Stomach smooth muscle (tissue), 2 donors: ENCODE measurements at regions not wholly inside any gene's neighbourhood (a gene's known extent, or its start where the extent isn't known, plus 50 kb on each side); places are given as distances from the start of the nearest gene placed in this dataset.
"Not testable (repeated sequence)": the region's sequence is repeated elsewhere in the genome, so short reads cannot be mapped to it uniquely, and the experiment has no call there.

Experiments
- H3K27ac ChIP-seq: one replicate; pipeline ENCODE4 v1.7.0; 2013; ENCODE audit warnings: mild to moderate bottlenecking, low read length, inconsistent platforms
- H3K27me3 ChIP-seq, 2 donors: one replicate each; pipeline ENCODE4 v1.7.0; 2013; ENCODE audit warnings: low read length in 2 of 2; ENCODE audit not compliant: insufficient read depth in 2 of 2, control insufficient read depth in 1 of 2
- H3K36me3 ChIP-seq, 2 donors: one replicate each; pipeline ENCODE4 v1.7.0; 2013; ENCODE audit warnings: low read length in 2 of 2; ENCODE audit not compliant: control insufficient read depth in 2 of 2, insufficient read depth in 2 of 2
- H3K4me1 ChIP-seq: one replicate; pipeline ENCODE4 v1.7.0; 2013; ENCODE audit warnings: low read length; ENCODE audit not compliant: control insufficient read depth, insufficient read depth
- H3K4me3 ChIP-seq, 2 donors: one replicate each; pipeline ENCODE4 v1.7.0; 2013; ENCODE audit warnings: low read length in 2 of 2
- H3K9ac ChIP-seq, 2 donors: one replicate each; pipeline ENCODE4 v1.7.0; 2013; ENCODE audit warnings: low read length in 2 of 2, mild to moderate bottlenecking in 1 of 2
- H3K9me3 ChIP-seq, 2 donors: one replicate each; pipeline ENCODE4 v1.7.0; 2013; ENCODE audit warnings: low read length in 2 of 2; ENCODE audit not compliant: control insufficient read depth in 2 of 2
- donor health status: healthy.
- donor health status: Pancreatic carcinoma.

DNA sequence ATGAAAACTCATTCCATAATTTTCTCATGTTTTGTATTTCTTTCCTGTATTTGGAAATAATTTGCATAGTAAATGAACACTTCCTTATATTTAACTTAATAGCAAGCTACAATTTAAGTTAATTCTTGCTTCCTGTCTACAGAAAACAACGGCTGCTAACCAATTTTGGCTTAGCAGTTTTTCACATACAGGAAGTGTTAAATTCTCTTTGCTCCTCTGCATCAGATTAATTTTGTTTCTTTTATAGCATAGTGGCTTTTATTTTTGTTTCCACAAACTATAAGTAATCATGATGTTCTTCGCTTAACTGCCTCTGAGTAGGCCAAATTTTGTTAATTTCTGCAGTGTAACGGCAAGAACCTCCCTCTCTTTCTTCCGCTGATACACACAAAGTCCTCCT is 182.9 kb downstream of the ALX1 start:
- H3K36me3 ChIP-seq: no peaks in the 10 kb centered on the region
- no peak overlapping the region for H3K27ac ChIP-seq
- H3K4me1 ChIP-seq: no peaks in the 10 kb centered on the region
- no peak overlapping the region for H3K4me3 ChIP-seq
- H3K9me3 ChIP-seq: no peaks in the 10 kb centered on the region
- H3K9ac ChIP-seq: no peak overlapping the region
- H3K27me3 ChIP-seq: no peaks in the 10 kb centered on the region

DNA sequence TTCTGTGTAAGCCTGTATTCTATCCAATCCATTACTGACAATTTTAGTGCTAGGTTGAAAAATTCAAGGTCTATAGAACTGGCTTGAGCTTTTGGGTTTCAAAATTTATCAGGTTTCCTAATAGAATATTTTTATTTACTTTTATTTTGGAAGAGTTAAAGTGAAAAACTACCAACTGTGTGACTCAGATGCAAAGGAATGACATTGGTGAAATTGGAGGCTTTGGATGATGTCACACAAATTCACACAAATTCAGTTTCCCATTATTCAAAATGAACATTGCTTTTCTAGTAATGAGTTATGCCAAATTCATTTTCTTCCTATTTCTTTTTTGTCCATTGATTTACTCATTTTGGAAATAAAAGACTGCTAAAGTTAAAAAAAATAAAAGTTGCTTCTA is 186.9 kb downstream of the ALX1 start:
- H3K27ac ChIP-seq: no peak overlapping the region
- no peak overlapping the region for H3K4me3 ChIP-seq
- H3K27me3 ChIP-seq: peaks cover 0 to 2% of the 10 kb centered on the region in 2 donors
- no peak overlapping the region for H3K9ac ChIP-seq
- H3K9me3 ChIP-seq: no peaks in the 10 kb centered on the region
- no peaks in the 10 kb centered on the region for H3K36me3 ChIP-seq
- no peaks in the 10 kb centered on the region for H3K4me1 ChIP-seq

DNA sequence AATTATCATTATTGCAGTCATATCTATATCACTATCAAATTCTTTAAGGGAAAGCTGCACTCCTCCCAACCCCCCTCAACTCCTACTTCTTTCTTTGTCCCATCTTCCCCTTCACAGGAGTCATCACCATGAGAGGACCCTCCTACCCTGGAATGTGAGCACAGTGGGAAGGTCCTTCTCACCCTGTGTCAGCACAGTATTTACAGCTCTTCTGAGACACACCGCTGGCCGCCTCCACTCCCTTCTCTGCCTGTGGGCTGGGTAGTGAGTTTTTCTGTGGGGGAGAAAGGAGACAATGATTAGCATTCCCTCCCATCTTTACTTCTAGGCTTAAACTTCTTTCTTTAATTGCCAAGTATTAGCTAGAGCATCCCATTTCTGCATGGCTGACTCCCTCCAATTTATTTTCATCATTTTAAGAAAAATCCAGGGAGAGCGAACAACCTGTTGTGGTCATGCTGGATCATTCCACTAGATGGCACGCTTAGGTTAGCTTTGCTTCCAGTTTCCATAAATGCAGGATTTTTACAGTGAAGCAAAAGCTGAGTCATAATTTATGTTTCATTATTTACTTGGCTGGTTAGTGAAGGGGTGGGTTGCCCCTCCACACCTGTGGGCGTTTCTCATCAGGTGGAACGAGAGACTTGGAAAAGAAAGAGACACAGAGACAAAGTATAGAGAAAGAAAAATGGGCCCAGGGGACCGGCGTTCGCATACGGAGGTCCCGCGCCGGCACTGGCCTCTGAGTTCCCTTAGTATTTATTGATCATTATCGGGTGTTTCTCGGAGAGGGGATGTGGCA is 188.5 kb downstream of the ALX1 start:
- Histone ChIP-seq H3K27me3 (peaks cover 0 to 2% of the 10 kb centered on the region in 2 donors), H3K36me3 (no peaks in the 10 kb centered on the region), H3K4me1 (no peaks in the 10 kb centered on the region), H3K9me3 (no peaks in the 10 kb centered on the region), H3K9ac (peak overlapping the region in 1 of 2 donors; percentile 48), H3K4me3 (peak overlapping the region; percentile 67 to 69), H3K27ac (no peak overlapping the region)

DNA sequence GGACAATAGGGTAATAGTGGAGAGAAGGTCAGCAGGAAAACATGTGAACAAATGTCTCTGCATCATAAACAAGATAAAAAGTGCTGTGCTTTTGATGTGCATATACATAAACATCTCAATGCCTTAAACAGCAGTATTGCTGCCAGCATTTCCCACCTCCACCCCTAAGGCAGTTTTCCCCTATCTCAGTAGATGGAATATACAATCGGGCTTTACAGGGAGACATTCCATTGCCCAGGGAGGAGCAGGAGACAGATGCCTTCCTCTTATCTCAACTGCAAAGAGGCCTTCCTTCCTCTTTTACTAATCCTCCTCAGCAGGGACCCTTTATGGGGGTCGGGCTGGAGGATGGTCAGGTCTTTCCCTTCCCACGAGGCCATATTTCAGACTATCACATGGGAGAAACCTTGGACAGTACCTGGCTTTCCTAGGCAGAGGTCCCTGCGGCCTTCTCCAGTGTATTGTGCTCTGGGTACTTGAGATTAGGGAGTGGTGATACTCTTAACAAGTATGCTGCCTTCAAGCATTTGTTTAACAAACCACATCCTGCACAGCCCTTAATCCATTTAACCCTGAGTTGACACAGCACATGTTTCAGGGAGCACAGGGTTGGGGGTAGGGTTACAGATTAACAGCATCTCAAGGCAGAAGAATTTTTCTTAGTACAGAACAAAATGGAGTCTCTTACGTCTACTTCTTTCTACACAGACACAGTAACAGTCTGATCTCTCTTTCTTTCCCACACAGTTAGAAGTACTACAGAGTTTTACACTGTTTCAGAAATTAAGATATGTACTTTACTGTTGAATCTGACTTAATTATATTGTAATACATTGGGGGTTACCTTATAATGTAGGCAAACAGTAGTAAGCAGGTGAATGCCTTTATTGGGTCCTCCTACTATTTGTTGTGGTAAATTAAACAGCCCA is 189.4 kb downstream of the ALX1 start:
- peak overlapping the region in 1 of 2 donors; percentile 48 for H3K9ac ChIP-seq
- not testable (repeated sequence) for H3K36me3 ChIP-seq, H3K27ac ChIP-seq, H3K9me3 ChIP-seq, H3K27me3 ChIP-seq, H3K4me1 ChIP-seq
- H3K4me3 ChIP-seq: peak overlapping the region; percentile 67 to 69

DNA sequence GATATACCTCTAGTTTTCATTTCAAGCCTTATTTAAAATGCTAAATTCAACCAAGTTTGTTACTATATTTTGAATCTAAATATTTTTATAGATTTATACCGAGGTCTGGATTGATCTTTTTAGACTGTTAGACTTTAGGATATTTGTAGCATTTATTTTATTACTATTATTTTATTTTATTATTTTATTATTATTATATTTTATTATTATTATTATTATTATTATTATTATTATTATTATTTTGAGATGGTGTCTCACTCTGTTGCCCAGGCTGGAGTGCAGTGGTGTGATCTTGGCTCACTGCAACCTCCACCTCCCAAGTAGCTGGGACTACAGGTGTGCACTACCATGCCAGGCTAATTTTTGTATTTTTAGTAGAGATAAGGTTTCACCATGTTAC is 195.3 kb downstream of the ALX1 start:
- H3K9ac ChIP-seq, H3K9me3 ChIP-seq, H3K36me3 ChIP-seq, H3K4me1 ChIP-seq, H3K27me3 ChIP-seq, H3K4me3 ChIP-seq, H3K27ac ChIP-seq: not testable (repeated sequence)

DNA sequence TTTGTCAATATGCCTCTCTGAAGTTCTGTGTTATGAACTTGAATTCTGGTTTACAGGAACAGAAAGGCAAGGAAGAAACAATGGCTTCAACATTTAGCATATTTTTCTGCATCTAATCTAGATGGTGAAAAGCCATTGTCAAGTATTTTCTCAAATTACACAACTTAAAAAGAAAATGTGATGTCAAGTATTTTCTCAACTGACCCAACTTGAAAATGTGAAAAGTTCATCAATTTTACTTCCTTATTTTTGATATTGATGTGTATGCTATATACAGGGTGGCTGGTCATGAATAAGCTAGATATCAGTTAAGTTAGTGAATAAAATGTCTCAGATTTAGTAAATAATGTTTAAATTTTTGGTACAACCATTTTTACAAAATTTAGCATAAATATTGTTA is 196.7 kb downstream of the ALX1 start:
- H3K27ac ChIP-seq: no peak overlapping the region
- H3K9ac ChIP-seq: no peak overlapping the region
- no peaks in the 10 kb centered on the region for H3K27me3 ChIP-seq

DNA sequence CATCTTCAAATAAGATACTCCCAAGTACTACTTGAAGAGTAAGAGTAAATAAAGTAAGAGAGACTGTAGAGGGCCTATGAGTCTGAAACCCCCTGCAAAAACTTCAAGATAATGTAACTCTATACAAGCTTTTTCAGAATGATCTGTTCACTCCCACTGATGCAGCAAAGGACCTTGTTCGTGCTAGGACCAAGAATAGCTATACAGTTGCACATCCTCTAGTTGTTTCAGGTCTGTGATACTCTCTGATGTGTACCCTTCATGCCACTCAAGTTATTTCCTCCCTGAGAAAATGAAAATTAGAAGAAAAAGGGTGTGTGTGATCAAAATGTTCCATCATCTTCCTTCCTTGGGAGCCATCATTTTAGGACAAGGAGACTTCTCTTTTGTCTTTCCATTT is 204.4 kb downstream of the ALX1 start:
- no peaks in the 10 kb centered on the region for H3K36me3 ChIP-seq
- H3K9me3 ChIP-seq: no peaks in the 10 kb centered on the region
- no peak overlapping the region for H3K27ac ChIP-seq
- H3K4me3 ChIP-seq: no peak overlapping the region
- no peaks in the 10 kb centered on the region for H3K4me1 ChIP-seq
- no peak overlapping the region for H3K9ac ChIP-seq
- no peaks in the 10 kb centered on the region for H3K27me3 ChIP-seq

More for the DNA sequence above, 196.7 kb downstream of the ALX1 start:
- Histone ChIP-seq H3K4me3 (no peak overlapping the region), H3K36me3 (no peaks in the 10 kb centered on the region), H3K9me3 (no peaks in the 10 kb centered on the region), H3K4me1 (no peaks in the 10 kb centered on the region)

DNA sequence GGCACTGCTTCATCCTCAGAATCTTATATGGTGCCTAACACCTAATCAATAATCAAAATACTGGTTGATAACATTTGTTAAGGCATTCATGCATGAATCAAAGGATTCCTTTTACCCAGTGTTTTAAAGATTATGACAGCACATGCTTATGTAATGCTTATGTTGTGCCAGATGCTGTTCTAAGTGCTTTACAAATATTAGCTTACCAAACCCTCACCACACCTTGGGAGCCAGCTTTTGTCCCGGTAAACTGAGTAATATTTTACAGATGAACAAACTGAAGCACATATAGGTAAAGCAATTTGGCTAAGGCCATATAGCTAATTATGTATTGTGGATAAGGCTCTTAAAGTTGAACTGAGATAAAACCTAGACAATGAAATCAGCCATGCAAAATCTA is 209.2 kb downstream of the ALX1 start:
- H3K4me1 ChIP-seq: no peaks in the 10 kb centered on the region
- no peak overlapping the region for H3K9ac ChIP-seq
- H3K4me3 ChIP-seq: no peak overlapping the region

DNA sequence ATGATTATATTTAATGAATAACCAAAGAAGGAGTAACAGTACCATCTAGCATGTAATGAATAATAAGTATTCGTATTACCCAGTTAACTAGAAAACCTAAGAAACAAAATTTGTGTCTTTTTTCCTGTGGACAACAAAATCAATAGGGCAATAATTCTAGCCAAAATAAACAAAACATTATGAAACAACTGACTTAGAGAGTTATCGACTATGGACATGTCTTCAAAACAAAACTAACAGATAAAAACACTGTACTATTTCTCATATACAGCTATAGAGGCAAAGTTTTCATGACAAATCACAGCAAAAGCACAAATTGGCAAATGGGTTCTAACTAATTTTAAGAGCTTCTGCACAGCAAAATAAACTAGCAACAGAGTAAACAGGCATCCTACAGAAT is 224.1 kb downstream of the ALX1 start:
- no peak overlapping the region for H3K9ac ChIP-seq
- H3K4me1 ChIP-seq: no peaks in the 10 kb centered on the region
- H3K27me3 ChIP-seq: no peaks in the 10 kb centered on the region
- H3K9me3 ChIP-seq: no peaks in the 10 kb centered on the region
- H3K4me3 ChIP-seq: no peak overlapping the region
- no peaks in the 10 kb centered on the region for H3K36me3 ChIP-seq
- H3K27ac ChIP-seq: no peak overlapping the region

More for the DNA sequence above, 209.2 kb downstream of the ALX1 start:
- H3K9me3 ChIP-seq: no peaks in the 10 kb centered on the region
- H3K27ac ChIP-seq: no peak overlapping the region
- H3K36me3 ChIP-seq: no peaks in the 10 kb centered on the region
- no peaks in the 10 kb centered on the region for H3K27me3 ChIP-seq

DNA sequence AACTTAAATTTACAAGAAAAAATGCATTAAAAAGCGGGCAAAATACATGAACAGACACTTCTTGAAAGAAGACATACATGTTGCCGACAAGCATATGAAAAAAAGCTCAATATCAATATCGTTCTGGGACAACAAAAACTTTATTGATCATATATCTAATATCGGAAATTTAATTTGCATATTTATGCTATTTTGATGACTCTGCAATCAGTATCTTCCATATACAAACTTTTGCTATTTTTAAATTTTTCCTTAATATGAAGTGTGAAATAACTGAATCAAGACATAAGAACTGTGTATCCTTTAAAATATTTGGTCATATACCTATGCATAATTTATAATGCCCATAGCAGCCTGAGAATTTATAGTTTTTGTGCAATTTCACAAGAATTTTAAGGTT is 224.6 kb downstream of the ALX1 start:
- Histone ChIP-seq H3K9ac (no peak overlapping the region), H3K9me3 (no peaks in the 10 kb centered on the region), H3K4me3 (no peak overlapping the region), H3K4me1 (no peaks in the 10 kb centered on the region), H3K27me3 (no peaks in the 10 kb centered on the region), H3K36me3 (no peaks in the 10 kb centered on the region), H3K27ac (no peak overlapping the region)

DNA sequence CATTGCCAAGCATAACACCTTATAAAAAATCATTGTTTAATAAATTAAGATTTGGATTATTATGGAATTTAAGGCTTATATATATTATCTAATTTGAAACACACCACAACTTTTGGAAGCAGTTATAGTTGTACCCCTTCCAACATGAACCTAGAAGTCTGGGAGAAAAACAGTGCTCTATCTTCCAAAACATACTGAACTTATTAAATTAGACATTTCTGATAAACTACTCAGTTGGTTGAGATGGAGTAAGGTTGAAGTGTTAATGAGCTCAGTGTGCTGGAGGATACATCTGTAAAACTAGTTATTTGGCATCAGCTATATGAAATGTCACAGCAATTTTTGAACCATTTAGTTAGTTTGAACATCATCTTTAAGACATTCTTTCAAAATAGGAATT is 227.4 kb downstream of the ALX1 start:
- Histone ChIP-seq H3K4me3 (no peak overlapping the region), H3K4me1 (no peaks in the 10 kb centered on the region), H3K27ac (no peak overlapping the region), H3K9ac (no peak overlapping the region), H3K36me3 (no peaks in the 10 kb centered on the region), H3K9me3 (no peaks in the 10 kb centered on the region), H3K27me3 (no peaks in the 10 kb centered on the region)
